Smooth muscle cell of the brain vasculature (primary cell): ENCODE measurements at regions not wholly inside any gene's neighbourhood (a gene's known extent, or its start where the extent isn't known, plus 50 kb on each side); places are given as distances from the start of the nearest gene placed in this dataset.

Source experiments
- DNase-seq: peaks from one replicate; pipeline ENCODE4 v3.0.0-alpha.2; 2012; ENCODE audit warnings: low read depth, low spot score

GRCh38 chr13:93140912-93141311, 85.7 kb upstream of the GPC6 start:
- DNase-seq = no peak

GRCh38 chr13:93144031-93144430, 82.6 kb upstream of the GPC6 start:
- DNase-seq = no peak

- no peak for DNase-seq
Measured at GRCh38 chr13:93145199-93145598, 81.4 kb upstream of the GPC6 start.

- DNase-seq = peak; percentile 31
Measured at GRCh38 chr13:93146584-93147297, 79.9 kb upstream of the GPC6 start.

- DNase-seq = no peak
Measured at GRCh38 chr13:93147298-93147645, 79.3 kb upstream of the GPC6 start.

GRCh38 chr13:93147946-93148345, 78.7 kb upstream of the GPC6 start:
- no peak for DNase-seq

GRCh38 chr13:93151277-93151676, 75.3 kb upstream of the GPC6 start:
- peak; percentile 12 for DNase-seq

GRCh38 chr13:93158565-93158964, 68.0 kb upstream of the GPC6 start:
- DNase-seq = no peak

- no peak for DNase-seq
Measured at GRCh38 chr13:93169980-93170379, 56.6 kb upstream of the GPC6 start.

GRCh38 chr13:93172109-93172508, 54.5 kb upstream of the GPC6 start:
- no peak for DNase-seq

- no peak for DNase-seq
Measured at GRCh38 chr13:93173654-93174053, 53.0 kb upstream of the GPC6 start.

- DNase-seq = no peak
Measured at GRCh38 chr13:93174260-93174659, 52.3 kb upstream of the GPC6 start.
